ENCODE measurements at regions not wholly inside any gene's neighbourhood (a gene's known extent, or its start where the extent isn't known, plus 50 kb on each side); places are given as distances from the start of the nearest gene placed in this dataset.

- Mint-ChIP-seq H3K36me3 (ENCODE audit: low read depth) (peaks cover 6% of the 10 kb centered on the region), H3K9me3 (peaks cover 13% of the 10 kb centered on the region), H3K4me1 (peaks cover 4% of the 10 kb centered on the region), H3K27me3 (ENCODE audit: insufficient read depth) (peaks cover 86% of the 10 kb centered on the region), H3K27ac (no peak overlapping the region), H3K4me3 (no peak overlapping the region)
- no peaks in the 10 kb centered on the region for H3K36me3 ChIP-seq (ENCODE audit: control insufficient read depth, insufficient read depth, low read length)
- no peak for DNase-seq
- H3K27ac ChIP-seq (ENCODE audit: low read depth, low read length) = no peak overlapping the region
- no peak overlapping the region for H3K9ac ChIP-seq (ENCODE audit: extremely low read depth, low read length, poor library complexity, severe bottlenecking)
- TF ChIP-seq CTCF (conservative IDR thresholded peaks at IDR 0.05) = no peak
- H3K4me3 ChIP-seq (ENCODE audit: low read length) = no peak overlapping the region
- H3K27me3 ChIP-seq (ENCODE audit: control insufficient read depth, insufficient read depth, low read length, poor library complexity, severe bottlenecking) = peaks cover 73% of the 10 kb centered on the region
- H3K4me1 ChIP-seq (ENCODE audit: control insufficient read depth, insufficient read depth, low read length) = no peaks in the 10 kb centered on the region
- WGBS, 2 experiments (ENCODE audit: insufficient coverage in 1 of 2, insufficient read length in 1 of 2) = 89 to 93% methylated on average over 19 to 23 of the region's 23 CpGs
- H3K9me3 ChIP-seq (ENCODE audit: control insufficient read depth, low read length) = peaks cover 26% of the 10 kb centered on the region
These were observed 292.5 kb downstream of the SOX9 start for GRCh38 chr17:72413077-72414031.

DNA sequence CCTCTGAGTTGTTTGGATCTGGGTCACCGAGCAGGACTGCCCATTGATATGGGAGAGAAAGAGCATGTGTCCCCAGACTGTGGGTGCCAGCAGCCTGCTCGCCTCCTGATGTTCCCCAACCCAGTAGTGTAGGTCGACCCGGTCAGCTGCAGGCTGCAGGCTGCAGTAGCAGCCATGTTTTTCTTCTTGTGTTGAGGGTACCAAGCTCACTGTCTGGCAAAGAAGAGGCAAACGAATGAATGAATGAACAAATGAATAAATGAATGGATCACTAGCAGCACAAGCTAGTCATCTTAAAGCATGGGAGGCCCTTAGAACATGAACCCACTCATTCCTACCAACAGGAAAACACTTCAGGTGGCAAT lies 293.2 kb downstream of the SOX9 start:
- no peaks in the 10 kb centered on the region for H3K36me3 ChIP-seq (ENCODE audit: control insufficient read depth, insufficient read depth, low read length)
- H3K4me1 ChIP-seq (ENCODE audit: control insufficient read depth, insufficient read depth, low read length) = no peaks in the 10 kb centered on the region
- no peak overlapping the region for H3K27ac Mint-ChIP-seq
- no peak overlapping the region for H3K9ac ChIP-seq (ENCODE audit: extremely low read depth, low read length, poor library complexity, severe bottlenecking)
- no peak for DNase-seq
- H3K27me3 Mint-ChIP-seq (ENCODE audit: insufficient read depth) = peaks cover 83% of the 10 kb centered on the region
- H3K9me3 Mint-ChIP-seq = peaks cover 19% of the 10 kb centered on the region
- H3K4me3 Mint-ChIP-seq = no peak overlapping the region
- no peak for TF ChIP-seq CTCF (conservative IDR thresholded peaks at IDR 0.05)
- H3K36me3 Mint-ChIP-seq (ENCODE audit: low read depth) = peaks cover 8% of the 10 kb centered on the region
- peaks cover 4% of the 10 kb centered on the region for H3K4me1 Mint-ChIP-seq
- H3K27me3 ChIP-seq (ENCODE audit: control insufficient read depth, insufficient read depth, low read length, poor library complexity, severe bottlenecking) = peaks cover 67% of the 10 kb centered on the region
- WGBS, 2 experiments (ENCODE audit: insufficient coverage in 1 of 2, insufficient read length in 1 of 2) = 83 to 100% methylated on average over 2 to 5 of the region's 5 CpGs
- H3K9me3 ChIP-seq (ENCODE audit: control insufficient read depth, low read length) = peaks cover 33% of the 10 kb centered on the region
- no peak overlapping the region for H3K4me3 ChIP-seq (ENCODE audit: low read length)
- no peak overlapping the region for H3K27ac ChIP-seq (ENCODE audit: low read depth, low read length)

DNA sequence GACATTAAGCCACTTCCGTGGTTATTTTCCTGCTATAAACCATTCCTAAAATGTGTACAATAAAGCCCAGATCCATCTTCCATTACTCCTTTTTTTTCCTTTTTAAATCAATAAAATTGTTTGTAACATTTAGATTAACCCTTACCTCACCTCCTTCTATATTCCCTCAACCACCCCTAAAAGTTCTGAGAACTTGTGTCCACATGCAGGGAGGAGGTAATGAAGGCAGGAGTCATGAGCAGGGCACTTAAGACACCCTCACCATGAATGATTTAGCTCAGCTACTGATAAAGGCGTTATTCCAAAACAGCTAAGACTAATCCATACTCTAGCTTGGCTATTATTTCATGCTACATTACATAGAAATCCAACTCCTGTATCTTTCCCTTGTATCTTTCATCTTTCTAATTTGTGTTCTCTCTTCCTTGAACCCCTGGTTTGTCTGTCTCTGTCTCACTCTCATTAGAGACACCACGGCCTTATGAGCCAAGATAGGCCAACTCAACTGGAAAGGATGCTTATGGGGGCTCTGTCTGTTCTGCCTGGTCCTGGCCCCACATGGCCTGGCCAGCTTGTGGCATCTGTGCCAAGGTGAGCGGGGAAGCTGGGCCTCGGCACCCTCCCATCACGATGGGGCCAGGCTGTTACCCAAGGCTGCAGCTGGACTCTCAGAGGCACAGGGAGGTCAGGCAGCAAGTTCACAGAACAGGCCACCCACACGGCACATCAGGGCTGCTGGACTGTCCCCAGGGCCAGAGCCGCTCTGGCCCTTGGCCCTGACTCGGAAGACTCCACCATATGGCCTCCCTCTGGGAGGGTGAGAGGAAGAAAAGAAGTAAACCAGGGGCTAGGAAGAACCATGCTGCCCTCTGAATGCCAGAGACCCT lies 294.4 kb downstream of the SOX9 start:
- H3K9me3 ChIP-seq (ENCODE audit: control insufficient read depth, low read length) = peaks cover 26% of the 10 kb centered on the region
- H3K4me1 Mint-ChIP-seq = peaks cover 4% of the 10 kb centered on the region
- H3K9me3 Mint-ChIP-seq = peaks cover 21% of the 10 kb centered on the region
- H3K36me3 ChIP-seq (ENCODE audit: control insufficient read depth, insufficient read depth, low read length) = no peaks in the 10 kb centered on the region
- WGBS, 2 experiments (ENCODE audit: insufficient coverage in 1 of 2, insufficient read length in 1 of 2) = 88 to 94% methylated on average over 7 to 9 of the region's 9 CpGs
- no peak overlapping the region for H3K4me3 ChIP-seq (ENCODE audit: low read length)
- no peaks in the 10 kb centered on the region for H3K4me1 ChIP-seq (ENCODE audit: control insufficient read depth, insufficient read depth, low read length)
- H3K27me3 Mint-ChIP-seq (ENCODE audit: insufficient read depth) = peaks cover 75% of the 10 kb centered on the region
- H3K27me3 ChIP-seq (ENCODE audit: control insufficient read depth, insufficient read depth, low read length, poor library complexity, severe bottlenecking) = peaks cover 55% of the 10 kb centered on the region
- H3K9ac ChIP-seq (ENCODE audit: extremely low read depth, low read length, poor library complexity, severe bottlenecking) = no peak overlapping the region
- H3K4me3 Mint-ChIP-seq = no peak overlapping the region
- no peak for TF ChIP-seq CTCF (conservative IDR thresholded peaks at IDR 0.05)
- no peak for DNase-seq
- H3K27ac Mint-ChIP-seq = no peak overlapping the region
- no peak overlapping the region for H3K27ac ChIP-seq (ENCODE audit: low read depth, low read length)
- H3K36me3 Mint-ChIP-seq (ENCODE audit: low read depth) = peaks cover 8% of the 10 kb centered on the region

All from endodermal cell (in vitro differentiated cells).